ENCODE measurements at regions not wholly inside any gene's neighbourhood (a gene's known extent, or its start where the extent isn't known, plus 50 kb on each side); places are given as distances from the start of the nearest gene placed in this dataset.
"Not testable (repeated sequence)": the region's sequence is repeated elsewhere in the genome, so short reads cannot be mapped to it uniquely, and the experiment has no call there.

- in situ Hi-C loops (cut with MboI; ENCODE audit: low sequenced_read_pairs): loop anchor here (25.0 kb wide), 1 partner anchor 204 kb away; the partner anchor contains the start of gene SLC3A1
Observed at GRCh38 chr2:44083054-44083453, 85.6 kb upstream of the PPM1B start.

- in situ Hi-C loops (cut with MboI; ENCODE audit: low sequenced_read_pairs): loop anchor here (25.0 kb wide), 1 partner anchor 202 kb away; the partner anchor contains the start of gene SLC3A1
Observed at GRCh38 chr2:44084850-44085249, 83.8 kb upstream of the PPM1B start.

- in situ Hi-C loops (cut with MboI; ENCODE audit: low sequenced_read_pairs): loop anchor here (25.0 kb wide), 1 partner anchor 201 kb away; the partner anchor contains the start of gene SLC3A1
Observed at GRCh38 chr2:44086629-44087028, 82.0 kb upstream of the PPM1B start.

GRCh38 chr2:44087036-44087713 lies 81.5 kb upstream of the PPM1B start:
- in situ Hi-C loops (cut with MboI; ENCODE audit: low sequenced_read_pairs): loop anchor here (25.0 kb wide), 1 partner anchor 200 kb away; the partner anchor contains the start of gene SLC3A1

- in situ Hi-C loops (cut with MboI; ENCODE audit: low sequenced_read_pairs): loop anchor here (25.0 kb wide), 1 partner anchor 200 kb away; the partner anchor contains the start of gene SLC3A1
Observed at GRCh38 chr2:44087714-44088092, 81.0 kb upstream of the PPM1B start.

- in situ Hi-C loops (cut with MboI; ENCODE audit: low sequenced_read_pairs): loop anchor here (25.0 kb wide), 1 partner anchor 195 kb away; the partner anchor contains the start of gene SLC3A1
Observed at GRCh38 chr2:44092519-44092918, 76.2 kb upstream of the PPM1B start.

GRCh38 chr2:44093970-44094369 lies 74.7 kb upstream of the PPM1B start:
- in situ Hi-C loops (cut with MboI; ENCODE audit: low sequenced_read_pairs): loop anchor here (25.0 kb wide), 1 partner anchor 193 kb away; the partner anchor contains the start of gene SLC3A1

- in situ Hi-C loops (cut with MboI; ENCODE audit: low sequenced_read_pairs): loop anchor here (25.0 kb wide), 1 partner anchor 190 kb away; the partner anchor contains the start of gene SLC3A1
Observed at GRCh38 chr2:44097322-44097907, 71.3 kb upstream of the PPM1B start.

GRCh38 chr2:44098050-44098449 lies 70.6 kb upstream of the PPM1B start:
- in situ Hi-C loops (cut with MboI; ENCODE audit: low sequenced_read_pairs): loop anchor here (25.0 kb wide), 1 partner anchor 189 kb away; the partner anchor contains the start of gene SLC3A1

GRCh38 chr2:44098891-44099290 lies 69.8 kb upstream of the PPM1B start:
- in situ Hi-C loops (cut with MboI; ENCODE audit: low sequenced_read_pairs): loop anchor here (25.0 kb wide), 1 partner anchor 188 kb away; the partner anchor contains the start of gene SLC3A1

GRCh38 chr2:44100351-44100750 lies 68.3 kb upstream of the PPM1B start:
- in situ Hi-C loops (cut with MboI; ENCODE audit: low sequenced_read_pairs): no loop called here

GRCh38 chr2:44101246-44101645 lies 67.4 kb upstream of the PPM1B start:
- in situ Hi-C loops (cut with MboI; ENCODE audit: low sequenced_read_pairs): no loop called here

- in situ Hi-C loops (cut with MboI; ENCODE audit: low sequenced_read_pairs): no loop called here
Observed at GRCh38 chr2:44102790-44103562, 65.7 kb upstream of the PPM1B start.

- in situ Hi-C loops (cut with MboI; ENCODE audit: low sequenced_read_pairs): no loop called here
Observed at GRCh38 chr2:44103639-44104038, 65.0 kb upstream of the PPM1B start.

- in situ Hi-C loops (cut with MboI; ENCODE audit: low sequenced_read_pairs): no loop called here
Observed at GRCh38 chr2:44104855-44105271, 63.8 kb upstream of the PPM1B start.

- in situ Hi-C loops (cut with MboI; ENCODE audit: low sequenced_read_pairs): not testable (repeated sequence)
Observed at GRCh38 chr2:44106509-44106908, 62.2 kb upstream of the PPM1B start.

- in situ Hi-C loops (cut with MboI; ENCODE audit: low sequenced_read_pairs): no loop called here
Observed at GRCh38 chr2:44107086-44107740, 61.5 kb upstream of the PPM1B start.

GRCh38 chr2:44107974-44108373 lies 60.7 kb upstream of the PPM1B start:
- in situ Hi-C loops (cut with MboI; ENCODE audit: low sequenced_read_pairs): no loop called here

GRCh38 chr2:44109166-44109565 lies 59.5 kb upstream of the PPM1B start:
- in situ Hi-C loops (cut with MboI; ENCODE audit: low sequenced_read_pairs): no loop called here

- in situ Hi-C loops (cut with MboI; ENCODE audit: low sequenced_read_pairs): no loop called here
Observed at GRCh38 chr2:44110444-44110843, 58.2 kb upstream of the PPM1B start.

GRCh38 chr2:44112096-44112495 lies 56.6 kb upstream of the PPM1B start:
- in situ Hi-C loops (cut with MboI; ENCODE audit: low sequenced_read_pairs): no loop called here
